Activated naive CD4-positive, alpha-beta T cell treated with anti-CD3 and anti-CD28 coated beads for 36 hours (primary cell): ENCODE measurements at regions not wholly inside any gene's neighbourhood (a gene's known extent, or its start where the extent isn't known, plus 50 kb on each side); places are given as distances from the start of the nearest gene placed in this dataset.

ENCODE experiments used
- CTCF ChIA-PET: fragments of 350-600 bp; sonication (Branson Sonifier 250); formaldehyde crosslinking; loops from one replicate; lab custom pipeline; 2021; ENCODE audit warnings: antibody characterized with exemption; lab: Charles Lee
- DNase-seq: peaks from one replicate; pipeline ENCODE4 v3.0.0-alpha.2; 2020
- H3K27ac Mint-ChIP-seq: one replicate; pipeline ENCODE4 v1.8.0; 2021; ENCODE audit warnings: mild to moderate bottlenecking, mixed read lengths
- H3K27me3 Mint-ChIP-seq: one replicate; pipeline ENCODE4 v1.8.0; 2021; ENCODE audit warnings: low read depth, mixed read lengths
- H3K36me3 Mint-ChIP-seq: one replicate; pipeline ENCODE4 v1.8.0; 2021; ENCODE audit warnings: low read depth, mixed read lengths
- H3K4me1 Mint-ChIP-seq: one replicate; pipeline ENCODE4 v1.8.0; 2021; ENCODE audit warnings: low read depth, mixed read lengths
- H3K4me3 Mint-ChIP-seq: one replicate; pipeline ENCODE4 v1.8.0; 2021; ENCODE audit warnings: mild to moderate bottlenecking, moderate library complexity, mixed read lengths
- H3K9me3 Mint-ChIP-seq: one replicate; pipeline ENCODE4 v1.8.0; 2021; ENCODE audit warnings: mixed read lengths
- intact Hi-C: fragments of 100-400 bp; cut with micrococcal nuclease; formaldehyde crosslinking; loops from one replicate; pipeline ENCODE4 v1.15.1; 2023

DNA sequence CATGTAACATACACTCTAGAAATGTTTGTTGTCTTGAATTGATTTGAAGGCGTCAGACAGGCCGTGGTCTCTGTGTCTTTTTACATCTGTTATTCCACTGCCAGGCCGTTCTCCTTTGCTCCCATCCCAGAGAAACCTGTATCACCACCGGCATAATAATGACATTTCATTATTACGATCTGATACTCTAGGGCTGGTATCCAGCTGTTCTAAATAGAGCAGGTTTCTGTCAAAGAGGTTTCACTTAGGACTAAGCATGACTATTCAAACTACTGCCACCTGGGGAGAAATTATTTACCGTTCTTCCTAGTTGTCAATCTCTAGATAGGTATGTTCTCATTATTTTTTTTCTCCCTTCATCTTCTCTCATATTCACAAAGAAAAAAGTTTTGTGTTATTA lies 1016.2 kb upstream of the EEF2KMT start:
- Mint-ChIP-seq H3K9me3 (peaks cover 6% of the 10 kb centered on the region), H3K27ac (no peak overlapping the region), H3K27me3 (no peaks in the 10 kb centered on the region), H3K36me3 (no peaks in the 10 kb centered on the region), H3K4me3 (no peak overlapping the region), H3K4me1 (no peaks in the 10 kb centered on the region)
- CTCF ChIA-PET, result no interaction called here
- intact Hi-C loops, result no loop called here
- DNase-seq, result no peak

- intact Hi-C loops, result no loop called here
- Mint-ChIP-seq H3K9me3 (peaks cover 5% of the 10 kb centered on the region), H3K36me3 (no peaks in the 10 kb centered on the region), H3K4me1 (no peaks in the 10 kb centered on the region), H3K27ac (no peak overlapping the region), H3K4me3 (no peak overlapping the region), H3K27me3 (no peaks in the 10 kb centered on the region)
- CTCF ChIA-PET, result no interaction called here
- DNase-seq, result no peak
Observed at GRCh38 chr16:6112700-6113099, 1015.1 kb upstream of the EEF2KMT start.

- Mint-ChIP-seq H3K27me3 (no peaks in the 10 kb centered on the region), H3K4me1 (no peaks in the 10 kb centered on the region), H3K9me3 (peaks cover 10% of the 10 kb centered on the region), H3K27ac (no peak overlapping the region), H3K36me3 (no peaks in the 10 kb centered on the region), H3K4me3 (no peak overlapping the region)
- no peak for DNase-seq
- CTCF ChIA-PET, result no interaction called here
- intact Hi-C loops, result no loop called here
Observed at GRCh38 chr16:6111390-6111789, 1013.8 kb upstream of the EEF2KMT start.

DNA sequence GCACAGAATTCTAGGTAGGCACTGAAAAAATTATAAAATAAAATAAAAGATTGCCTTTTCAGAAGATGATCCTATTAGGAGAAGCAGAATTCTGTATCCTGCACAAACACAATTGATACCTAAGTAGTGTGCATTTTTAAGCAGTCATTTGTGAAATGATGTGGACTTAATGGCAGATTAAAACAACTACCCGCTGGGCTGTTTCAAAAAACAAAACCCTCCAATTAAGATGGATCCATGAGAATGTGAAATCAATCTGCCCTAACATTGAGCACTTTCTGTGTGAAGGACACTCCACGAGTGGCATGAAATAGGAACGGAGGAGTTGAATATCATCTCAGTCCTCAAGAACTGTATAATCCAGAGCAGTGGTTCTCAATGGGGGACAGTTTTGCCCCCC lies 1012.8 kb upstream of the EEF2KMT start:
- intact Hi-C loops, result no loop called here
- Mint-ChIP-seq H3K4me1 (no peaks in the 10 kb centered on the region), H3K27ac (no peak overlapping the region), H3K9me3 (peaks cover 10% of the 10 kb centered on the region), H3K4me3 (no peak overlapping the region), H3K27me3 (no peaks in the 10 kb centered on the region), H3K36me3 (no peaks in the 10 kb centered on the region)
- CTCF ChIA-PET, result no interaction called here
- no peak for DNase-seq

- Mint-ChIP-seq H3K36me3 (no peaks in the 10 kb centered on the region), H3K4me1 (no peaks in the 10 kb centered on the region), H3K9me3 (peaks cover 11% of the 10 kb centered on the region), H3K27me3 (no peaks in the 10 kb centered on the region), H3K4me3 (no peak overlapping the region), H3K27ac (no peak overlapping the region)
- intact Hi-C loops, result no loop called here
- CTCF ChIA-PET, result no interaction called here
- no peak for DNase-seq
Observed at GRCh38 chr16:6106061-6106460, 1008.5 kb upstream of the EEF2KMT start.

- H3K27me3 Mint-ChIP-seq, result no peaks in the 10 kb centered on the region
- DNase-seq, result no peak
- H3K4me3 Mint-ChIP-seq, result no peak overlapping the region
- intact Hi-C loops, result no loop called here
- H3K4me1 Mint-ChIP-seq, result no peaks in the 10 kb centered on the region
- H3K27ac Mint-ChIP-seq, result no peak overlapping the region
- no peaks in the 10 kb centered on the region for H3K36me3 Mint-ChIP-seq
- peaks cover 11% of the 10 kb centered on the region for H3K9me3 Mint-ChIP-seq
- CTCF ChIA-PET, result no interaction called here
Observed at GRCh38 chr16:6105115-6105514, 1007.5 kb upstream of the EEF2KMT start.

GRCh38 chr16:6104428-6104827 lies 1006.8 kb upstream of the EEF2KMT start:
- DNase-seq, result no peak
- Mint-ChIP-seq H3K36me3 (no peaks in the 10 kb centered on the region), H3K9me3 (peaks cover 11% of the 10 kb centered on the region), H3K4me3 (no peak overlapping the region), H3K27ac (no peak overlapping the region), H3K27me3 (no peaks in the 10 kb centered on the region), H3K4me1 (no peaks in the 10 kb centered on the region)
- CTCF ChIA-PET, result no interaction called here
- intact Hi-C loops, result no loop called here

GRCh38 chr16:6103561-6103960 lies 1006.0 kb upstream of the EEF2KMT start:
- no peak overlapping the region for H3K27ac Mint-ChIP-seq
- CTCF ChIA-PET, result no interaction called here

GRCh38 chr16:6099102-6099501 lies 1001.5 kb upstream of the EEF2KMT start:
- DNase-seq, result no peak
- Mint-ChIP-seq H3K27ac (no peak overlapping the region), H3K4me3 (no peak overlapping the region), H3K36me3 (no peaks in the 10 kb centered on the region), H3K4me1 (no peaks in the 10 kb centered on the region), H3K9me3 (peaks cover 4% of the 10 kb centered on the region), H3K27me3 (no peaks in the 10 kb centered on the region)
- CTCF ChIA-PET, result no interaction called here
- intact Hi-C loops, result no loop called here

More at GRCh38 chr16:6103561-6103960, 1006.0 kb upstream of the EEF2KMT start:
- Mint-ChIP-seq H3K4me1 (no peaks in the 10 kb centered on the region), H3K36me3 (no peaks in the 10 kb centered on the region), H3K9me3 (peaks cover 8% of the 10 kb centered on the region), H3K27me3 (no peaks in the 10 kb centered on the region), H3K4me3 (no peak overlapping the region)
- no peak for DNase-seq
- intact Hi-C loops, result no loop called here

DNA sequence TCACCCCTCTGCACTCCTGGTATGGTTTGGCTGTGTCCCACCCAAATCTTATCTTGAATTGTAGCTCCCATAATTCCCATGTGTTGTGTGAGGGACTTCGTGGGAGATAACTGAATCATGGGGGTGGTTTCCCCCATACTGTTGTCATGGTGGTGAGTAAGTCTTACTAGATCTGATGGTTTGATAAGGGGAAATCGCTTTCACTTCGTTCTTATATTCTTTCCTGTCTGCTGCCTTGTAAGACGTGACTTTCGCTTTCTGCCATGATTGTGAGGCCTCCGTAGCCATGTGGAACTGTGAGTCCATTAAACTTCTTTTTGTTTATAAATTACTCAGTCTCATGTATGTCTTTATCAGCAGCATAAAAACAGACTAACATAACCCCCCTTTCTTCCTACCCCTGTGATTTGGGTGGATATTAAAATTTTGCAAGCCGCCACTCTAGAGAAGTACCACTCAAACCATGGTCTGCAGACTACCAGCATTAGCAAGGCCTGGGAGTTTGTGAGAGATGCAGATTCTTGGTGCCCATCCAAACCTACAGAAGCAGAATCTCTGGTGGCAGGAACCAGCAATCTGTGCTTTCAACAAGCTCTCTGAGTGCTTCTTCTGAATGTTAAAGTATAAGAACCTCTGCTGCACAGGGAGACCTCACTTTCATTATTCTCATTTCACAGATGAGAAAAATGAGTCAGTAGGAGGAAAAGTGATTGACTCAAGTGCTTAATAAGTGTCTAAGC lies 999.5 kb upstream of the EEF2KMT start:
- H3K36me3 Mint-ChIP-seq, result no peaks in the 10 kb centered on the region
- no peaks in the 10 kb centered on the region for H3K4me1 Mint-ChIP-seq
- no peaks in the 10 kb centered on the region for H3K9me3 Mint-ChIP-seq
- no peak for DNase-seq
- CTCF ChIA-PET, result no interaction called here
- H3K27ac Mint-ChIP-seq, result no peak overlapping the region
- intact Hi-C loops, result no loop called here
- H3K27me3 Mint-ChIP-seq, result no peaks in the 10 kb centered on the region
- H3K4me3 Mint-ChIP-seq, result no peak overlapping the region

DNA sequence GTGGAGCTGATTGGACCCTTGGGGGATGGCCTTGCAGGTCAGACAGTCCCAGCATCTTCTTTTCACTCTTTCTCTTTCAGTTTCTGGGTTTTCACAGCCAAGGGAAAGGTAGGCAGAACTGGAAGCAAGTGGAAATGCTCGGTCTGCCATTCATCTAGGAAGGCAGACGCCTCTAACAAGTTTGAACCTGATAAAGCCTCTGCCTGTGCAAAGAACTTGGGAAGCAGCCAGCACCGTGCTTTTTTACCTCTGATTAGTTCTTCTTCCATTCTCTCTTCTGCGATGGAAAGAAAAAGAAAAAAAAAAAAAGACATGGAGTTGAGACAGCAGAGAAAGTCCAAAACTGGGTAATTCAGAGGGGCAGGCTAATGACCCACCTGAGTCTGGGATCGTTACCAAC lies 997.8 kb upstream of the EEF2KMT start:
- Mint-ChIP-seq H3K9me3 (peaks cover 5% of the 10 kb centered on the region), H3K36me3 (no peaks in the 10 kb centered on the region), H3K4me1 (no peaks in the 10 kb centered on the region), H3K27ac (no peak overlapping the region), H3K4me3 (no peak overlapping the region), H3K27me3 (no peaks in the 10 kb centered on the region)
- CTCF ChIA-PET, result no interaction called here
- intact Hi-C loops, result no loop called here
- DNase-seq, result no peak

DNA sequence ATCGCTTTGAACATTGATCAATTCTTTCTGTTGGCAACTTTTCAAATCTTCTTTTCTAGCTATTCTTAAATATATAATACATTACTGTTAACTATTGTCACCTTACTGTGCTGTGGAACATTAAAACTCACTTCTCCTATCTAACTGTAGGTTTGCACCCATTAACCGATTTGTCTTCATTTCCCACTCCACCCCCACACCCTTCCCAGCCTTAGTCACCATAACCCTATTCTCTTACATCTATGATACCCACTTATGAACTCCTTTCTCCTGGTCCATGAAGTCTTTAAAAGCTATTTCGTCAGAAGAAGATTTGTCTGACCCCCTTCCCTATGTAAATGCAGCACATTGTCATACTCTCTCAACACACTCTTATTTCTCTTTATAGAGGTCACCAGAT lies 993.4 kb upstream of the EEF2KMT start:
- DNase-seq, result no peak
- no peaks in the 10 kb centered on the region for H3K4me1 Mint-ChIP-seq
- H3K27ac Mint-ChIP-seq, result no peak overlapping the region
- no peaks in the 10 kb centered on the region for H3K27me3 Mint-ChIP-seq
- peaks cover 14% of the 10 kb centered on the region for H3K9me3 Mint-ChIP-seq
- intact Hi-C loops, result no loop called here
- H3K4me3 Mint-ChIP-seq, result no peak overlapping the region
- CTCF ChIA-PET, result interaction anchor here (1.7 kb wide), 1 partner anchor 9 kb away, joined by 5 read pairs; no protein-coding TSS in a partner anchor
- H3K36me3 Mint-ChIP-seq, result no peaks in the 10 kb centered on the region

- Mint-ChIP-seq H3K4me3 (no peak overlapping the region), H3K27me3 (no peaks in the 10 kb centered on the region), H3K36me3 (no peaks in the 10 kb centered on the region), H3K27ac (no peak overlapping the region), H3K9me3 (peaks cover 6% of the 10 kb centered on the region), H3K4me1 (no peaks in the 10 kb centered on the region)
- DNase-seq, result peak; percentile 35
- intact Hi-C loops, result no loop called here
- CTCF ChIA-PET, result interaction anchor here (1.1 to 1.4 kb wide), 3 partner anchors 10 to 66 kb away, joined by 3 to 5 read pairs (median 4); no protein-coding TSS in a partner anchor
Observed at GRCh38 chr16:6081320-6081976, 983.9 kb upstream of the EEF2KMT start.
